ENCODE measurements at regions not wholly inside any gene's neighbourhood (a gene's known extent, or its start where the extent isn't known, plus 50 kb on each side); places are given as distances from the start of the nearest gene placed in this dataset.

- TF ChIP-seq POLR2AphosphoS5 (IDR thresholded peaks at IDR 0.05) = no peak
- TF ChIP-seq, protein P1, sequence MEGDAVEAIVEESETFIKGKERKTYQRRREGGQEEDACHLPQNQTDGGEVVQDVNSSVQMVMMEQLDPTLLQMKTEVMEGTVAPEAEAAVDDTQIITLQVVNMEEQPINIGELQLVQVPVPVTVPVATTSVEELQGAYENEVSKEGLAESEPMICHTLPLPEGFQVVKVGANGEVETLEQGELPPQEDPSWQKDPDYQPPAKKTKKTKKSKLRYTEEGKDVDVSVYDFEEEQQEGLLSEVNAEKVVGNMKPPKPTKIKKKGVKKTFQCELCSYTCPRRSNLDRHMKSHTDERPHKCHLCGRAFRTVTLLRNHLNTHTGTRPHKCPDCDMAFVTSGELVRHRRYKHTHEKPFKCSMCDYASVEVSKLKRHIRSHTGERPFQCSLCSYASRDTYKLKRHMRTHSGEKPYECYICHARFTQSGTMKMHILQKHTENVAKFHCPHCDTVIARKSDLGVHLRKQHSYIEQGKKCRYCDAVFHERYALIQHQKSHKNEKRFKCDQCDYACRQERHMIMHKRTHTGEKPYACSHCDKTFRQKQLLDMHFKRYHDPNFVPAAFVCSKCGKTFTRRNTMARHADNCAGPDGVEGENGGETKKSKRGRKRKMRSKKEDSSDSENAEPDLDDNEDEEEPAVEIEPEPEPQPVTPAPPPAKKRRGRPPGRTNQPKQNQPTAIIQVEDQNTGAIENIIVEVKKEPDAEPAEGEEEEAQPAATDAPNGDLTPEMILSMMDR (IDR thresholded peaks at IDR 0.05) = no peak
- TF ChIP-seq EP300 (IDR thresholded peaks at IDR 0.05) = no peak
- no peak for TF ChIP-seq POLR2A (IDR thresholded peaks at IDR 0.05; ENCODE audit: low read depth)
Observed at GRCh38 chr14:101483829-101484228, 77.5 kb upstream of the DIO3 start.
